Effector CD8-positive, alpha-beta T cell (primary cell): ENCODE measurements at regions not wholly inside any gene's neighbourhood (a gene's known extent, or its start where the extent isn't known, plus 50 kb on each side); places are given as distances from the start of the nearest gene placed in this dataset.

Experiments used
- DNase-seq: peaks from one replicate; lab custom pipeline; 2025; lab: John Stamatoyannopoulos, UW

DNA sequence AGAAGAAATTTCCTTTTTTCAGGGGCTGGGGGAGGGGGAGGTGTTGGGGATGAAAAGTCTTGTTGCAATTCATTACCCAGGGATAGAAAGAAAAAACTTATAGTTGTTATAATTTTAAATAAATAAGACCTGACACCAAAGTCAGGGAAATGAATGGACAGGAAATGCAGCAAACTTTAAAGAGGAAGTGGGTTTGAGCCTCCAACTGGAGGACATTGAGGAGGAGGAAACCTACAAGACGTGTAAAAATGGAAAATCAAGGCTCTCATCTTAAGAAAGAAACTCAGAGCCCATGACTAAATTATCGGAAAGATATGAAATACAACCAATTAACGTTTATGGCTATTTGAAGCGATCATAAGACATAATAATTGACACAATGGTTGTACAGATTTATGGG lies 54.4 kb downstream of the NIBAN1 start:
- no peak for DNase-seq

DNA sequence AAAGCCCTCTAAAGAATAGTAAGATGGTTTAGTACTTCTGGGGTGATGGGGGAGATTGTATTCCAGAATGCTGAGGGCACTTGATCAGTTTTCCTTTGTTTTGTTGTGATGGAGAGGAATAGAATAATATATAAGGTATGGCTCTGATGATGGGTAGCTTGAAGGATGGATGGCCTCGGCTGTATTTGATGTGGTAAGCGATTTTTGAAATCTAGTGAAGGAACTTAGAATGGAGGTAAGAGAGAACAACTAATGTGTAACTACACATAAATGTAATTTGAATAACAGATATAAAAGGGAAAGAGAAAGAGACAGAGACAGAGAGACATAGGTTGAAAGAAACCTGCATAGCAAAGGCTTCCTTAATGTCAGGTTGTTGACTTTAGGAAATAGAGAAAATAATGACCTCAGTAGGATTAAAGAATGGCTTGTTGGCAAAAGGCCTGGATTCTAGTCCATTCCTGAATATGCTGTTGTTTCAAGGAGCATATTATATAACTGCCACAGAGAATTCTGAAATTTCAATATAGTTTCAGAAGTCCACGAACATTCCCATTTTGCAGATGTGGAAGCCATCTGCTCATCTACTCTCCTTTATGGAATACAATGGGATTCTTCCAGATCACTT lies 58.7 kb downstream of the NIBAN1 start:
- DNase-seq, result no peak

DNA sequence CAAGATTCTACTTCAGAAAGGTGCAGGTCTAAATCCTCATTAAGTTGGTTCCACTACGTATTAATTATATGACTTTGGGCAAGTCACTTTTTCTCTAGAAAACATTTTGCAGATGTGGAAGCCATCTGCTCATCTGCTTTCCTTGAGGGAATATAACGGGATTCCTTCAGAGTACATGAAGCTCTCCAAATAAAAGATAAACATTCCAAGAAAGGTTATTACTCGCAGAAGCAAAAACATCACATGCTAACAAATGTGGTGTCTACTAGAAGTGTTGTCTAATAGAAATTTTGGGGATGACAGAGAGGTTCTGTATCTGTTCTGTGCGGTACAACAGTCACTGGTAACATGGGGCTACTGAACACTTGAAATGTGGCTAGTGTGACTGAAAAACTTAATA lies 60.2 kb downstream of the NIBAN1 start:
- no peak for DNase-seq

GRCh38 chr1:184912392-184912791 lies 61.9 kb downstream of the NIBAN1 start:
- no peak for DNase-seq

DNA sequence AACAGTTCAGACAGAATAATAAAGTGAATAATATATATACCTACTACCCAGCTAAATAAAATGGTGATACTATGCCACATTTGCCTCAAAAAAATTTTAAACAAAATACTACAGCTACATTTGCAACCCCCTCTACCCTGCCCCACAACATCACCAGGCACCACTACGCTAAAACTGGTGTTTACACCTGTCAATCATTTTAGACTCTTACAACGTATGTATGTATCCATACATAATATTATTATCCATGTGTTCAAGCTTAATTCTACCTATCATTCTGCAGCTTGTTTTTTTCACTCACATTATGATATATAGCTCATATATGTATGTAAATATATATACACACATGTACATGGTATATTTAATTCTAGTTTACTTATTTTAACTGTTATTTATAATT lies 62.5 kb downstream of the NIBAN1 start:
- no peak for DNase-seq

DNA sequence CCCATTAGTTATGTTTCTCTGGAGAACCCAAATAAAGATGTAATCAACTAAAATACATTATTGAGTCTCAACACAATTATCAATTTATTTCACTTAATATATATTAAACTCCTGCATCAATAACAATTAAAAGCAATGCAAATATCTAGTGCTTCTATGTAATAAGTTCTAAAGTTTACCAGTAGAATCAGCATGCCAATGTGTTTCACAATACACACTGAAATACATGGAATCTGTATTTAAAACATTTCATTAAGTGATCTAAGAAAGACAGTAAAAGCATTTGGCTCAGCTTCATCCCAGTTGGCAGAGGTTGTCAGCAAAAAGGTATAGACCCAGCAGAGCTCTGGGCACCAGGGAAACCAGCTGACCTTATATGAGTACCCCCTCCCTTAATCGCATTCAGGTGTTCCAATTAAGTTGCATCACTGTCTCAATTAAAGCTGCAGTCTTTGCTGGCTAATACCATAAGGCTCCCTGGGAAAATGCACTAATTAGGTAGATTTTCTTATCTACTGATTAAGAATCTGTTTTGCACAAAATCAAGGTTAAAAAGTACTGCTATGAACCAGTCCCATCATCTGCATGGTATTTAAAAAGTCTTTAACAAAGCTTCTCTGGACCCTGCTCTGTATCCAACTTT lies 63.1 kb downstream of the NIBAN1 start:
- DNase-seq, result no peak

DNA sequence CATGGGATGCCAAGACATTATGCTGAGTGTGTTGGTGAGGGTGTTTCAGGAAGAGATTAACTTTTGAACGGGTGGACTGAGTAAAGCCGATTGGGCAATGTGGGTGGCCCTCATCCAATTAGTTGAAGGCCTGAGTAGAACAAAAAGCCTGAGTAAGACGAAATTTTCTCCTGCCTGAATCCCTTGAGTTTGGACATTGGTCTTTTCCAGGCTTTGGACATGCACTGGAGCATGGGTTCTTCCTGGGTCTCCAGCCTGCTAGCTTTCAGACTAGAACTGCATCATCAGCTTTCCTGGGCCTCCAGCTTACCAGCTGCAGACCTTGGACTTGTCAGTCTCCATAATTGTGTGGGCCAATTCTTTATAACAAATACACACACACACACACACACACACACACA lies 63.6 kb downstream of the NIBAN1 start:
- no peak for DNase-seq

- DNase-seq, result no peak
Measured at GRCh38 chr1:184910005-184910404, 64.3 kb downstream of the NIBAN1 start.

- DNase-seq, result no peak
Measured at GRCh38 chr1:184909019-184909418, 65.3 kb downstream of the NIBAN1 start.

DNA sequence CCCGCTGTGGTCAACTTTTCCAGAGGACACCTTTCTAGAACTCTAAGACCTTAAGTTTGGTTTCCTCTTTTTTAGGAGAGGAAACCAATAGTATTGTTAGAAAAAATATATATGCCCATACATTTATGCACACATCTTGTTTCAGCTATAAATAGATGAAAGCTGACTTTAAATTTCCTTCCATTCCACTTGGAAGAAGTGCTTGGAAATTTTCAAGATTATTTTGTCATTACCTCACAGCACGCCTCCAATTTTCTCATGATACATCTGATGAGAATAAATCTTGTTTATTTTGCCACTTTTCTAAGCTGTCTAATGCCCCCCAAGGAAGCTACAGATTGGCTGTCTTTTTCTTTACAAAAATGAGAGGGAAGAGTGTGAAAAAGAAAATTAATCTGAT lies 65.8 kb downstream of the NIBAN1 start:
- DNase-seq, result no peak

DNA sequence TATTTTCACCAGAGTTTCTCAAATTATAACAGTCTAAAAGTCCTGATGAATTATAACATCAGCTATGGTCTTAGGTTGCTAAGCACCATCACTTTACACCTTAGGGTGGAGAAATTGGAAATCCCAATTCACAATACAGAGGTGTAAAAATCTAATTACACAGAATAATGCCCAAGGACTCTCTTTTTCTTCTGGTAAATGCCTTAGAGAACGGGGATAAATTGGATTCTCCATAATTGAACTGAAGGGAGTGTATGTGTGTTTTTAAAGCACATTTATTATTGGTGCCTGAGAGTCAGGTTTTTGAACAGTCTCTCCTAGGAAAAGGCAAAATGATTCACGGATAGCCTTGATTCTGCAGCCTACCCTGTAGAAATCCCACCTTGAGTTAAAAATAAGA lies 66.8 kb downstream of the NIBAN1 start:
- no peak for DNase-seq

DNA sequence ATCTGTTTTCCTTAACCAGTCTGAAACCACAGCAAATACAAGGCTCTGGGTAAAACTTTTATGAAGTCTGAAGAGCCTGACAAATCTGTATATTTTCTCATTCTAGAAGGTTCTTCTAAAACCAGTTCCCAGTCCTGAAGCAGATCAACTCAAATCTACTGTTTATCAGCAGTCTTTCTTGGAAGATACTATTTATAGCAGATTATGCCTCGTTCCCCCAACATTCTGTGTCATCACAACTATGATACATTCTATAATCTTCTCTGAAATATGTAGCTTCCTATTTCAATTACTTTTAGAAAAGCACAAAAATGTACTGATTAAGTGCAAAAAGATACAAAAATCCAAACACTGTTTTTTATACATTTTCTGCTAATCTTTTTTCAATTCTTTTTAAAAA lies 67.5 kb downstream of the NIBAN1 start:
- no peak for DNase-seq

- no peak for DNase-seq
Measured at GRCh38 chr1:184905601-184906322, 68.5 kb downstream of the NIBAN1 start.

GRCh38 chr1:184903111-184903692 lies 71.1 kb downstream of the NIBAN1 start:
- no peak for DNase-seq

DNA sequence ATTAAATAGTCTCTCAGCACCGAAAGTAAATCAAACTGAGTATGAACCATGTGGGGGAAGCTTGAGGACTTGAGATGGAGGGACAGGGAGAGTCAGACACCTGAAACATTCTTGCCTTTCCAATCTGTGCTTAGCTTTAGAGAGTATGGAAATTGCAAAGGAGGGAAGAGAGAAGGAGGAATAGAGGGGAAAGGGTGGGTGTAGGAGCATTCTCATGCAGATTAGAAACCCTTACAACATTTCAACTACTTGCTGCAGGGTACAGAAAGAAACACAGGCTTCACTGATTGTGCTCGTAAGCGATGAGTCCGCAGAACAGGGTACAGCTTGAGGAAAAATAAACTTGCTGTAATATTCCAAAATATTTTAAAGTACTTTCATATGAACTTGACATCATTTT lies 73.8 kb downstream of the NIBAN1 start:
- no peak for DNase-seq

DNA sequence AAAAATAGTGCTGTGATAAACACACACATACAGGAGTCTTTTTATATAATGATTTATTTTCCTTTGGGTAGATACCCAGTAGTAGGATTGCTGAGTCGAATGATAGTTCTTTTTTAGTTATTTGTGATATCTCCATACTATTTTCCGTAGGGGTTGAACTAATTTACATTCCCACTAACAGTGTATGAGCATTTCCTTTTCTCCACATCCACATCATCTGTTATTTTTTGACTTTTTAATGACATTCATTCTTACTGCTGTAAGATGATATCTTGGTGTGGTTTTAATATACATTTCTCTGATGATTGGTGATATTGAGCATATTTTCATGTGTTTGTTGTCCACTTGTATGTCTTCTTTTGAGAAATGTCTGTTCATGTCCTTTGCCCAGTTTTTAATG lies 78.3 kb downstream of the NIBAN1 start:
- no peak for DNase-seq

DNA sequence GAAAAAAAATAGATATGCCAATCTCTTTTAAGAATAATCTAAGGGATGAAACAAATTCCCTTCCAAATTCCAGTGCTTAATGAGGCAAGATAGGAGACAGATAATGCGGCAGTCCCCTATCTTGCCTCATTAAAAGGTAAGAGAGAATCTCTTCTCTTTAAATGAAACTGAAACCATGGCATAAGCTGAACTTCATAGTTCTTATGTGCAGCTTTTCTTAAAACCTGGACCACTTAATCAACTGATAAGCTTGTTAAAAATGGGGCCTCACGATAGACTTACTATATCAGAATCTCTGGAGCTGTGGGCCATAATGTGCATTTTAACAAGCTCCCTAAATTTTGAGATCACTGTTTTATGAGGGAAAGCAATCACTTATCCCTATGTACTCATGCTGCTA lies 79.2 kb downstream of the NIBAN1 start:
- DNase-seq, result no peak

- DNase-seq, result no peak
Measured at GRCh38 chr1:184893695-184894094, 80.6 kb downstream of the NIBAN1 start.

DNA sequence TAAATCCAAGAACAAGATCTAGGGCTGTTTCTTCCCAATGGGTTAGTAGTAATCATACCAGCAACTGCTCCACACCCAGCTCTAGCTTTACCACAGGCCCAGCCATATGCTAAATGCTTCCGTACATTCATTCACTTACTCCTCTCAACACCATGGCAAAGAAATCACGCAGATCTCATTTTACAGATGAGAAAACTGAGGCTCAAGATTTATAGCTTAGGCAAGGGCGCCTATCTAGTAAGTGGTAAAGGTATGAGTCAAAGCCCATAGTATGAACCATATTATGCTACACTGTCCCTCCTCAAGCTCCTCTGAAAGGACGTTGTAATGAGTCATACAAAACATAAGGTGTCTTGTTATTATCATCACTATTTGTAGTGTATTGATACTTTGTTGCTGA lies 82.2 kb downstream of the NIBAN1 start:
- no peak for DNase-seq

- DNase-seq, result no peak
Measured at GRCh38 chr1:184891440-184891839, 82.9 kb downstream of the NIBAN1 start.

GRCh38 chr1:184890539-184890973 lies 83.8 kb downstream of the NIBAN1 start:
- no peak for DNase-seq

DNA sequence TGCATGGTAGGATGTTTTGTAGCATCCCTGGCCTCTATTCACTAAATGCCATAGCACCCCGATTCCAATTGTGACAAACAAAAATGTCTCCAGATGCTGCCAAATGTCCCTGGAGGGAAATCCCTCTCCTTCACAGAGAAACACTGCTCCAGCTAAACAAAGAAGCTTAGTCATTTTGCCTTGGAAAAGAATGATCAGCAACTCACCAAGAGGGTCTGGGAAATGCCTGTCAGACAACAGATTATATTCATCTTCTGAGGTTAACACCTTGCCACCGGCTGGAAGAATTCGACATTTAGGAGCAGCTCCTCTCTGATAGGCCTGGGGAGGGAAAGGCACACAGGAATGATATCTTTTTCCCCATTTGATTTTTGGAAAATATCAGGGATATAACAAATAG lies 84.4 kb downstream of the NIBAN1 start:
- no peak for DNase-seq

- DNase-seq, result no peak
Measured at GRCh38 chr1:184889166-184889565, 85.1 kb downstream of the NIBAN1 start.
